Natural killer cell (primary cell): ENCODE measurements at regions not wholly inside any gene's neighbourhood (a gene's known extent, or its start where the extent isn't known, plus 50 kb on each side); places are given as distances from the start of the nearest gene placed in this dataset.

Source experiments
- ATAC-seq, 3 donors: fragments of 150-1000 bp in 2 of 3; fragments of 200-7000 bp in 1 of 3; cut with Tn5 transposase; 1 replicate in 1 of 3; 2 replicates in 2 of 3; pipeline ENCODE4 v1.10.0; 2021; ENCODE audit warnings: mild to moderate bottlenecking in 2 of 3, moderate library complexity in 2 of 3
- DNase-seq, 2 donors: peaks; one replicate each; pipeline versions ENCODE4 v3.0.0 to v3.0.0-alpha.2; 2013 to 2021; ENCODE audit warnings: mixed read lengths in 1 of 2
- H3K27ac ChIP-seq: one replicate; pipeline ENCODE4 v1.5.1; 2013; ENCODE audit warnings: mild to moderate bottlenecking, low read length
- H3K27me3 ChIP-seq: one replicate; pipeline ENCODE4 v1.6.1; 2013; ENCODE audit warnings: low read length; ENCODE audit not compliant: control insufficient read depth, insufficient read depth
- H3K36me3 ChIP-seq: one replicate; pipeline ENCODE4 v1.6.1; 2013; ENCODE audit warnings: low read length; ENCODE audit not compliant: control insufficient read depth, insufficient read depth
- H3K4me1 ChIP-seq: one replicate; pipeline ENCODE4 v1.6.1; 2013; ENCODE audit warnings: low read length; ENCODE audit not compliant: control insufficient read depth, insufficient read depth
- H3K4me3 ChIP-seq: one replicate; pipeline ENCODE4 v1.5.1; 2013; ENCODE audit warnings: low read length
- H3K9me3 ChIP-seq: one replicate; pipeline ENCODE4 v1.6.1; 2013; ENCODE audit warnings: low read length; ENCODE audit not compliant: control insufficient read depth, insufficient read depth
- H3K27ac Mint-ChIP-seq, 2 donors: one replicate each; pipeline ENCODE4 v1.8.0; 2022; ENCODE audit warnings: mild to moderate bottlenecking in 2 of 2, mixed read lengths in 2 of 2, moderate library complexity in 1 of 2
- H3K27me3 Mint-ChIP-seq, 2 donors: one replicate each; pipeline ENCODE4 v1.8.0; 2022; ENCODE audit warnings: low read depth in 2 of 2, mixed read lengths in 2 of 2
- H3K36me3 Mint-ChIP-seq: one replicate; pipeline ENCODE4 v1.8.0; 2022; ENCODE audit warnings: mixed read lengths
- H3K4me1 Mint-ChIP-seq, 2 donors: one replicate each; pipeline ENCODE4 v1.8.0; 2022; ENCODE audit warnings: mixed read lengths in 2 of 2
- H3K4me3 Mint-ChIP-seq: one replicate; pipeline ENCODE4 v1.8.0; 2022; ENCODE audit warnings: mild to moderate bottlenecking, moderate library complexity, mixed read lengths
- H3K9me3 Mint-ChIP-seq, 2 donors: one replicate each; pipeline ENCODE4 v1.8.0; 2022; ENCODE audit warnings: mixed read lengths in 2 of 2
- WGBS: methylation state at CpG from one replicate; pipeline ENCODE4 v1.1.7; 2013; ENCODE audit warnings: missing lambda C conversion rate; ENCODE audit not compliant: insufficient coverage; 5-methylcytosine and 5-hydroxymethylcytosine counted together
- intact Hi-C: fragments of 100-400 bp; cut with micrococcal nuclease; formaldehyde crosslinking; loops from one replicate; pipeline ENCODE4 v1.14.2; 2022
- TF ChIP-seq, protein P1 (sequence below): fragments of 200-600 bp; IDR thresholded peaks from one replicate; pipeline ENCODE4 v1.8.0; 2022; ENCODE audit warnings: antibody characterized with exemption

DNA sequence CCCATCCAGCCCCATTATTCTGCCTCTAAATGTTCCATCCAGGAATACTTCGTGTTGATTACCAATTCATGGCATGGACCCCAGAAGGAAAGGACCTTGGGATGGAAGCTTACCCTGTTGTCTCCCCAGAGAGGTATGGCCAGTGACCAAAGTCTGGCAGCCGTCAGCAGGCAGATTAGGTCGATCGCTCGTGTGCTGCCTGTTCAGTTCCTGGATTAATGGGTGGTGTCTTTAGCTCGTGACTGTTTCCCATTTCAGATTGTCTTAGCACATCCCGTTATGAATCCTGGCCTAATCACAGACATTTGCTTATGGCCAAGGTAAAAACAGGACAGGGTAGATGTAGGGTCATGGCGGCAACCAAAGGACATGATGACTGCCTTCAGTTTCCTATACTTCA is 122.9 kb upstream of the NTF3 start:
- intact Hi-C loops, result no loop called here
- Mint-ChIP-seq H3K36me3 (no peaks in the 10 kb centered on the region), H3K27ac (no peak overlapping the region), H3K4me1 (no peaks in the 10 kb centered on the region), H3K9me3 (no peaks in the 10 kb centered on the region), H3K4me3 (no peak overlapping the region), H3K27me3 (peaks cover 4 to 17% of the 10 kb centered on the region in 2 donors)
- Histone ChIP-seq H3K27me3 (no peaks in the 10 kb centered on the region), H3K4me1 (no peaks in the 10 kb centered on the region), H3K9me3 (no peaks in the 10 kb centered on the region), H3K27ac (no peak overlapping the region), H3K36me3 (no peaks in the 10 kb centered on the region), H3K4me3 (no peak overlapping the region)
- DNase-seq, result no peak
- no peak for ATAC-seq
- TF ChIP-seq, protein P1, sequence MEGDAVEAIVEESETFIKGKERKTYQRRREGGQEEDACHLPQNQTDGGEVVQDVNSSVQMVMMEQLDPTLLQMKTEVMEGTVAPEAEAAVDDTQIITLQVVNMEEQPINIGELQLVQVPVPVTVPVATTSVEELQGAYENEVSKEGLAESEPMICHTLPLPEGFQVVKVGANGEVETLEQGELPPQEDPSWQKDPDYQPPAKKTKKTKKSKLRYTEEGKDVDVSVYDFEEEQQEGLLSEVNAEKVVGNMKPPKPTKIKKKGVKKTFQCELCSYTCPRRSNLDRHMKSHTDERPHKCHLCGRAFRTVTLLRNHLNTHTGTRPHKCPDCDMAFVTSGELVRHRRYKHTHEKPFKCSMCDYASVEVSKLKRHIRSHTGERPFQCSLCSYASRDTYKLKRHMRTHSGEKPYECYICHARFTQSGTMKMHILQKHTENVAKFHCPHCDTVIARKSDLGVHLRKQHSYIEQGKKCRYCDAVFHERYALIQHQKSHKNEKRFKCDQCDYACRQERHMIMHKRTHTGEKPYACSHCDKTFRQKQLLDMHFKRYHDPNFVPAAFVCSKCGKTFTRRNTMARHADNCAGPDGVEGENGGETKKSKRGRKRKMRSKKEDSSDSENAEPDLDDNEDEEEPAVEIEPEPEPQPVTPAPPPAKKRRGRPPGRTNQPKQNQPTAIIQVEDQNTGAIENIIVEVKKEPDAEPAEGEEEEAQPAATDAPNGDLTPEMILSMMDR, result no peak
- WGBS, result 85% methylated on average over 7 of the region's 8 CpGs

DNA sequence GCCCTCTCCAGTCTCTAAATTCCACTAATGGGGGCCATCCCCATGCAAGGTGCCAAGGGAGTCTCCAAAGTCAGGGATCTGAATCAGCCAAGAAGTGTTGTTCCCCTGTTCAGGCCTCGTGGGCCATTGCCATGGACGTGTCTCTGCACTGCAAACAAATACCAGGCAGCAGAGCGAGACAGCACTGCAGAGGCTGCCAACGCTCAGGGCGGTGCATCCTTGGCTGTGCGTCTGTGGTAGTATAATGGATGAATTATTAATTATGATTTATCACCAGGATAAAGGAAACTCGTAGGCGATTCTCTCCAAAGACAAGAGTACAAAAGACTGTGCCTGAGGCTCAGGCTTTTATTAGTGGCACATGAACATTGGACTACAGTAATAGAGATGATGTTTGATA is 122.3 kb upstream of the NTF3 start:
- intact Hi-C loops, result no loop called here
- H3K27ac Mint-ChIP-seq, result no peak overlapping the region
- H3K4me1 Mint-ChIP-seq, result no peaks in the 10 kb centered on the region
- Histone ChIP-seq H3K4me3 (no peak overlapping the region), H3K4me1 (no peaks in the 10 kb centered on the region), H3K27ac (no peak overlapping the region), H3K9me3 (no peaks in the 10 kb centered on the region), H3K27me3 (no peaks in the 10 kb centered on the region), H3K36me3 (no peaks in the 10 kb centered on the region)
- 86% methylated on average over 8 of the region's 8 CpGs for WGBS
- H3K36me3 Mint-ChIP-seq, result no peaks in the 10 kb centered on the region
- TF ChIP-seq, protein P1, result no peak
- DNase-seq (no peak), ATAC-seq (no peak)
- no peaks in the 10 kb centered on the region for H3K9me3 Mint-ChIP-seq
- no peak overlapping the region for H3K4me3 Mint-ChIP-seq
- peaks cover 1 to 13% of the 10 kb centered on the region in 2 donors for H3K27me3 Mint-ChIP-seq

DNA sequence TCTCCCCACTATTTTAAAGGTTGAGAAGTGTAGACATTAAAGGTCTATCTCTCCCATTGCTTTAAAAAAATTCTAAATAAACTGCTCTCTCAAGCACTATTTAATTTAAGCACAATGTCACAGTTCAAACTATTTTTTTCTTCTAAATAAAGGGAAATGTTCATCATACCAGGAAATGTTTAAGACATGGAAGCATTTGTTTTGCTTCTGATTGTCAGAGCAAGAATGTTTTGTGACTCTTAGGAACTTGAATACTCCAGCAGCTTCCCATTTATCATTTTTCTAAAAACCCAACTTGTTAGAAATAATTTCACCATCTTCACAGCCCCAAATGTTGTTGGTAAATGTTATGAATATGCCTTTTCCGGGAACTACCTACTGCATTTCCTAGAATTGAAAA is 121.8 kb upstream of the NTF3 start:
- Mint-ChIP-seq H3K4me1 (no peaks in the 10 kb centered on the region), H3K9me3 (no peaks in the 10 kb centered on the region), H3K27me3 (peaks cover 0 to 10% of the 10 kb centered on the region in 2 donors), H3K36me3 (no peaks in the 10 kb centered on the region), H3K27ac (no peak overlapping the region), H3K4me3 (no peak overlapping the region)
- no peaks in the 10 kb centered on the region for H3K36me3 ChIP-seq
- H3K4me1 ChIP-seq, result no peaks in the 10 kb centered on the region
- DNase-seq (no peak), ATAC-seq (no peak)
- no peak overlapping the region for H3K4me3 ChIP-seq
- no peak overlapping the region for H3K27ac ChIP-seq
- H3K9me3 ChIP-seq, result no peaks in the 10 kb centered on the region
- H3K27me3 ChIP-seq, result no peaks in the 10 kb centered on the region
- no CpG with 5 or more reads among the region's 1 CpG for WGBS
- intact Hi-C loops, result no loop called here
- TF ChIP-seq, protein P1, result no peak

DNA sequence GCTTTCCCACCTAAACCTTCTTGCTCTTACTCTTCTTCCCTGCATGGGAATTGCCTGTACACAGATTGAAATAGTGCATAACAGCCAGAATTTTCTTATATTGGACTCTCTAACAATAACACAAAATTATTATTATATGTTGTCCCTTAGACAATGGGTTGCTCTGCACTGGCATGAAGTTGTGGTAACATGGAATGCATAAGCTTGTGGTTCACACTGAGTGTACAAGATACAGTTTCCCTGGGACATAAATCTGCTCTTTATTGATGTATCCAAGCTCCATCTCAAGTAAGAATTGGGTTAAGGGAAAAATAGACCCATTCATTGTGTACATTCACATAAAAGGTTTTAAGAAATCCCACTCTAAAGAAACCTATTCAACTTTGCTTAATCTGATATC is 114.4 kb upstream of the NTF3 start:
- ATAC-seq, result no peak
- H3K9me3 Mint-ChIP-seq, result peaks cover 0 to 11% of the 10 kb centered on the region in 2 donors

More for the DNA sequence above, 114.4 kb upstream of the NTF3 start:
- Mint-ChIP-seq H3K27ac (no peak overlapping the region), H3K4me1 (no peaks in the 10 kb centered on the region), H3K27me3 (peaks cover 0 to 21% of the 10 kb centered on the region in 2 donors), H3K4me3 (no peak overlapping the region), H3K36me3 (no peaks in the 10 kb centered on the region)
- DNase-seq, result no peak
- no peaks in the 10 kb centered on the region for H3K4me1 ChIP-seq
- TF ChIP-seq, protein P1, result no peak
- no peak overlapping the region for H3K4me3 ChIP-seq
- no peak overlapping the region for H3K27ac ChIP-seq
- H3K27me3 ChIP-seq, result no peaks in the 10 kb centered on the region
- H3K36me3 ChIP-seq, result no peaks in the 10 kb centered on the region
- intact Hi-C loops, result no loop called here
- H3K9me3 ChIP-seq, result no peaks in the 10 kb centered on the region
